K562 (cell line): ENCODE measurements at regions not wholly inside any gene's neighbourhood (a gene's known extent, or its start where the extent isn't known, plus 50 kb on each side); places are given as distances from the start of the nearest gene placed in this dataset.

Experiments
- KLF16 ChIP-seq: IDR thresholded peaks from 2 replicates; pipeline ENCODE4 v1.6.1; 2016; ENCODE audit warnings: antibody characterized with exemption
- MAZ ChIP-seq, 2 experiments: fragments of 450-650 bp in 1 of 2; sonication (generic) in 1 of 2; formaldehyde crosslinking; IDR thresholded peaks in 1 of 2; conservative IDR thresholded peaks in 1 of 2; 2 replicates each; pipeline versions ENCODE4 v1.4.0 to v1.5.0; 2020; ENCODE audit warnings: mild to moderate bottlenecking in 1 of 2, missing genetic modification reagents in 1 of 2
- MBD2 ChIP-seq: sonication (generic); IDR thresholded peaks from 2 replicates; pipeline ENCODE4 v1.6.1; 2016; ENCODE audit warnings: low read depth, borderline replicate concordance
- SMC3 ChIP-seq: conservative IDR thresholded peaks from 2 replicates; pipeline ENCODE4 v1.6.1; 2011; ENCODE audit warnings: low read depth, low read length, improper control_type of control experiment; ENCODE audit not compliant: insufficient read depth
- TF ChIP-seq, protein P1 (sequence below), 2 experiments: fragments of 200-800 bp in 1 of 2; sonication (Bioruptor generic) in 1 of 2; sonication (generic) in 1 of 2; formaldehyde crosslinking in 1 of 2; IDR thresholded peaks in 1 of 2; conservative IDR thresholded peaks in 1 of 2; 2 replicates each; pipeline versions ENCODE4 v1.5.0 to v1.6.1; 2016 to 2020; ENCODE audit warnings: missing compliant biosample characterization in 1 of 2, missing genetic modification characterization in 1 of 2, missing genetic modification reagents in 1 of 2
- TF ChIP-seq, protein P2 (sequence below): fragments of 150-350 bp; IDR thresholded peaks from 2 replicates; pipeline ENCODE4 v1.6.1; 2014; ENCODE audit warnings: low read depth, mild to moderate bottlenecking, low read length, borderline replicate concordance
- TF ChIP-seq, protein P3 (sequence below): sonication (generic); formaldehyde crosslinking; IDR thresholded peaks from 2 replicates; pipeline ENCODE4 v1.8.0; 2022; ENCODE audit warnings: mild to moderate bottlenecking, missing genetic modification reagents

DNA sequence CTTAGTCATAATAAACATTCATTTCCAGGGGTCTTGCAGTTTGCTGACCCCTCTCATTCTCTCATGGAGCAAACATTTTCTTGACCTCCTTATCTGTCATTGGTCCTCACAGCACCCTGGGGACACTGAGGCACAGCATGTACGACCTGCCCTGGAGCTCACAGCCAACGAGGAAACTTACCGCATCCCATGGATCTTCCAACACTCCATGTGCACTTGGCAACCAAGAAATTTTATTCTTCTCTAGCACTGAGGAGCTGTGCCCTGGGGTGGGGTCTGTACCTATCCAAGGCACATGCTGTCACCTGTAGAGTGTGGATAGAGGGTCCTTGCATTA is 69.4 kb upstream of the IGLL5 start (continued):
- TF ChIP-seq, protein P1, sequence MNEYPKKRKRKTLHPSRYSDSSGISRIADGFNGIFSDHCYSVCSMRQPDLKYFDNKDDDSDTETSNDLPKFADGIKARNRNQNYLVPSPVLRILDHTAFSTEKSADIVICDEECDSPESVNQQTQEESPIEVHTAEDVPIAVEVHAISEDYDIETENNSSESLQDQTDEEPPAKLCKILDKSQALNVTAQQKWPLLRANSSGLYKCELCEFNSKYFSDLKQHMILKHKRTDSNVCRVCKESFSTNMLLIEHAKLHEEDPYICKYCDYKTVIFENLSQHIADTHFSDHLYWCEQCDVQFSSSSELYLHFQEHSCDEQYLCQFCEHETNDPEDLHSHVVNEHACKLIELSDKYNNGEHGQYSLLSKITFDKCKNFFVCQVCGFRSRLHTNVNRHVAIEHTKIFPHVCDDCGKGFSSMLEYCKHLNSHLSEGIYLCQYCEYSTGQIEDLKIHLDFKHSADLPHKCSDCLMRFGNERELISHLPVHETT (CRISPR knock-in tag; conservative IDR thresholded peaks at IDR 0.05 in 1 of 2, IDR thresholded peaks at IDR 0.05 in 1 of 2): 0 out of 4 replicates have a peak, but pooled peaks of 1 of the 2 experiments have one; percentile 42
- TF ChIP-seq SMC3 (no peak), MBD2 (no peak), KLF16 (no peak), MAZ (CRISPR knock-in tag; conservative IDR thresholded peaks at IDR 0.05 in 1 of 2, IDR thresholded peaks at IDR 0.05 in 1 of 2) (no peak)
- TF ChIP-seq, protein P2, sequence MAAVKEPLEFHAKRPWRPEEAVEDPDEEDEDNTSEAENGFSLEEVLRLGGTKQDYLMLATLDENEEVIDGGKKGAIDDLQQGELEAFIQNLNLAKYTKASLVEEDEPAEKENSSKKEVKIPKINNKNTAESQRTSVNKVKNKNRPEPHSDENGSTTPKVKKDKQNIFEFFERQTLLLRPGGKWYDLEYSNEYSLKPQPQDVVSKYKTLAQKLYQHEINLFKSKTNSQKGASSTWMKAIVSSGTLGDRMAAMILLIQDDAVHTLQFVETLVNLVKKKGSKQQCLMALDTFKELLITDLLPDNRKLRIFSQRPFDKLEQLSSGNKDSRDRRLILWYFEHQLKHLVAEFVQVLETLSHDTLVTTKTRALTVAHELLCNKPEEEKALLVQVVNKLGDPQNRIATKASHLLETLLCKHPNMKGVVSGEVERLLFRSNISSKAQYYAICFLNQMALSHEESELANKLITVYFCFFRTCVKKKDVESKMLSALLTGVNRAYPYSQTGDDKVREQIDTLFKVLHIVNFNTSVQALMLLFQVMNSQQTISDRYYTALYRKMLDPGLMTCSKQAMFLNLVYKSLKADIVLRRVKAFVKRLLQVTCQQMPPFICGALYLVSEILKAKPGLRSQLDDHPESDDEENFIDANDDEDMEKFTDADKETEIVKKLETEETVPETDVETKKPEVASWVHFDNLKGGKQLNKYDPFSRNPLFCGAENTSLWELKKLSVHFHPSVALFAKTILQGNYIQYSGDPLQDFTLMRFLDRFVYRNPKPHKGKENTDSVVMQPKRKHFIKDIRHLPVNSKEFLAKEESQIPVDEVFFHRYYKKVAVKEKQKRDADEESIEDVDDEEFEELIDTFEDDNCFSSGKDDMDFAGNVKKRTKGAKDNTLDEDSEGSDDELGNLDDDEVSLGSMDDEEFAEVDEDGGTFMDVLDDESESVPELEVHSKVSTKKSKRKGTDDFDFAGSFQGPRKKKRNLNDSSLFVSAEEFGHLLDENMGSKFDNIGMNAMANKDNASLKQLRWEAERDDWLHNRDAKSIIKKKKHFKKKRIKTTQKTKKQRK: no peak
- TF ChIP-seq, protein P3, sequence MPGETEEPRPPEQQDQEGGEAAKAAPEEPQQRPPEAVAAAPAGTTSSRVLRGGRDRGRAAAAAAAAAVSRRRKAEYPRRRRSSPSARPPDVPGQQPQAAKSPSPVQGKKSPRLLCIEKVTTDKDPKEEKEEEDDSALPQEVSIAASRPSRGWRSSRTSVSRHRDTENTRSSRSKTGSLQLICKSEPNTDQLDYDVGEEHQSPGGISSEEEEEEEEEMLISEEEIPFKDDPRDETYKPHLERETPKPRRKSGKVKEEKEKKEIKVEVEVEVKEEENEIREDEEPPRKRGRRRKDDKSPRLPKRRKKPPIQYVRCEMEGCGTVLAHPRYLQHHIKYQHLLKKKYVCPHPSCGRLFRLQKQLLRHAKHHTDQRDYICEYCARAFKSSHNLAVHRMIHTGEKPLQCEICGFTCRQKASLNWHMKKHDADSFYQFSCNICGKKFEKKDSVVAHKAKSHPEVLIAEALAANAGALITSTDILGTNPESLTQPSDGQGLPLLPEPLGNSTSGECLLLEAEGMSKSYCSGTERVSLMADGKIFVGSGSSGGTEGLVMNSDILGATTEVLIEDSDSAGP (CRISPR knock-in tag): no peak
